Neural cell (in vitro differentiated cells): ENCODE measurements at regions not wholly inside any gene's neighbourhood (a gene's known extent, or its start where the extent isn't known, plus 50 kb on each side); places are given as distances from the start of the nearest gene placed in this dataset.

Experiments
- H2AFZ ChIP-seq: fragments of 200-600, 300-800 bp; sonication (generic), shearing (Covaris generic); 2 replicates; pipeline ENCODE4 v1.6.0; 2014; ENCODE audit warnings: low read depth, mild to moderate bottlenecking, antibody characterized with exemption, low read length, moderate library complexity
- H3F3A ChIP-seq: fragments of 200-600 bp; shearing (Covaris generic); 2 replicates; pipeline ENCODE4 v1.6.1; 2016; ENCODE audit warnings: mild to moderate bottlenecking, moderate library complexity, mixed read lengths, antibody characterized with exemption, low read length; ENCODE audit not compliant: insufficient read depth, poor library complexity, severe bottlenecking
- H3K27ac ChIP-seq: fragments of 200-600, 300-800 bp; sonication (generic), shearing (Covaris generic); 2 replicates; pipeline ENCODE4 v1.5.1; 2014; ENCODE audit warnings: mild to moderate bottlenecking, low read length, moderate library complexity
- H3K27me3 ChIP-seq: fragments of 300-800, 200-600 bp; sonication (generic), shearing (Covaris generic); 2 replicates; pipeline ENCODE4 v1.6.0; 2014; ENCODE audit warnings: mild to moderate bottlenecking, low read depth, low read length, moderate library complexity; ENCODE audit not compliant: insufficient read depth
- H3K36me3 ChIP-seq: fragments of 300-800, 200-600 bp; sonication (generic), shearing (Covaris generic); 2 replicates; pipeline ENCODE4 v1.5.1; 2014; ENCODE audit warnings: mild to moderate bottlenecking, antibody characterized with exemption, low read length, moderate library complexity; ENCODE audit not compliant: insufficient read depth
- H3K4me2 ChIP-seq: fragments of 300-800, 200-600 bp; sonication (generic), shearing (Covaris generic); 2 replicates; pipeline ENCODE4 v1.6.0; 2014; ENCODE audit warnings: mild to moderate bottlenecking, low read length
- H3K4me3 ChIP-seq: fragments of 300-800, 200-600 bp; sonication (generic), shearing (Covaris generic); 2 replicates; pipeline ENCODE4 v1.5.1; 2014; ENCODE audit warnings: mild to moderate bottlenecking, low read length, moderate library complexity
- H3K79me2 ChIP-seq: fragments of 200-600 bp; shearing (Covaris generic); replicated peaks from 2 replicates; pipeline ENCODE4 v1.6.0; 2014; ENCODE audit warnings: mild to moderate bottlenecking, low read length, moderate library complexity; ENCODE audit not compliant: insufficient read depth
- H3K9ac ChIP-seq: fragments of 300-800, 200-600 bp; sonication (generic), shearing (Covaris generic); 2 replicates; pipeline ENCODE4 v1.6.1; 2016; ENCODE audit warnings: mild to moderate bottlenecking, low read length, mixed read lengths
- H3K9me2 ChIP-seq: fragments of 200-600 bp; shearing (Covaris generic); 2 replicates; pipeline ENCODE4 v1.6.1; 2016; ENCODE audit warnings: mild to moderate bottlenecking, low read length, mixed read lengths; ENCODE audit not compliant: insufficient read depth
- H3K9me3 ChIP-seq: fragments of 200-600, 300-800 bp; sonication (generic), shearing (Covaris generic); 2 replicates; pipeline ENCODE4 v1.6.1; 2016; ENCODE audit warnings: mild to moderate bottlenecking, mixed run types, low read length, moderate library complexity, mixed read lengths
- H4K20me1 ChIP-seq: fragments of 200-600 bp; shearing (Covaris generic); 2 replicates; pipeline ENCODE4 v1.6.1; 2016; ENCODE audit warnings: mild to moderate bottlenecking, mixed run types; ENCODE audit not compliant: insufficient read depth
- EP300 ChIP-seq: fragments of 450-650 bp; conservative IDR thresholded peaks from 2 replicates; pipeline ENCODE4 v1.6.1; 2014; ENCODE audit warnings: antibody characterized with exemption, mild to moderate bottlenecking, moderate library complexity; ENCODE audit not compliant: poor library complexity, severe bottlenecking
- EZH2 ChIP-seq: fragments of 200-600, 300-800 bp; shearing (Covaris generic), sonication (generic); IDR thresholded peaks from 2 replicates; pipeline ENCODE4 v1.6.1; 2014; ENCODE audit warnings: antibody characterized with exemption, low read length, borderline replicate concordance, mild to moderate bottlenecking; ENCODE audit not compliant: insufficient read depth, poor library complexity, severe bottlenecking
- MXI1 ChIP-seq: fragments of 450-650 bp; conservative IDR thresholded peaks from 2 replicates; pipeline ENCODE4 v1.6.1; 2014; ENCODE audit warnings: antibody characterized with exemption, mild to moderate bottlenecking; ENCODE audit not compliant: poor library complexity, severe bottlenecking
- POLR2AphosphoS5 ChIP-seq: IDR thresholded peaks from 2 replicates; pipeline ENCODE4 v1.6.1; 2012
- RAD21 ChIP-seq: fragments of 450-650 bp; conservative IDR thresholded peaks from 2 replicates; pipeline ENCODE4 v1.6.1; 2014; ENCODE audit warnings: antibody characterized with exemption, mild to moderate bottlenecking, moderate library complexity
- REST ChIP-seq: IDR thresholded peaks from 2 replicates; pipeline ENCODE4 v1.6.1; 2012; ENCODE audit warnings: borderline replicate concordance
- SMC3 ChIP-seq: fragments of 450-650 bp; conservative IDR thresholded peaks from 2 replicates; pipeline ENCODE4 v1.6.1; 2014; ENCODE audit warnings: antibody characterized with exemption, mild to moderate bottlenecking, moderate library complexity; ENCODE audit not compliant: poor library complexity
- TAF1 ChIP-seq: IDR thresholded peaks from 2 replicates; pipeline ENCODE4 v1.6.1; 2012; ENCODE audit warnings: low read depth
- TF ChIP-seq, protein P1 (sequence below): fragments of 450-650 bp; IDR thresholded peaks from 2 replicates; pipeline ENCODE4 v1.5.1; 2014; ENCODE audit warnings: antibody characterized with exemption, mild to moderate bottlenecking, moderate library complexity; ENCODE audit not compliant: poor library complexity, severe bottlenecking

DNA sequence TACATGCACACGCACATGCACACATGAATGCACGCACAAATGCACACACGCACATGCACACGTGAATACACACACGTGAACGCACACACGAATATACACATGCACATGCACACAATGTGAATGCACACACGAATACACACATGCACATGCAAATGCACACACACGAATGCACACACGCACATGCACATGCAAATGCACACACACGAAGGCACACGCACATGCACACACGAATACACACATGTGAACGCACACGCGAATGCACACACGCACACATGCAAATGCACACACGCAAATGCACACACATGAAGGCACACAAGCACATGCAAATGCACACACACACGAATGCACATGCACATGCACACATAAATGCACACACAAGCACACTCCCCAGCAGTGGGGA lies 68.6 kb upstream of the GPC1 start:
- Histone ChIP-seq H3K4me2 (no peak overlapping the region), H3K9me2 (no peaks in the 10 kb centered on the region), H3K27me3 (no peaks in the 10 kb centered on the region), H3K36me3 (no peaks in the 10 kb centered on the region), H3F3A (no peaks in the 10 kb centered on the region), H3K9ac (no peak overlapping the region), H4K20me1 (no peaks in the 10 kb centered on the region), H3K79me2 (no peaks in the 10 kb centered on the region), H3K9me3 (no peaks in the 10 kb centered on the region), H3K27ac (no peak overlapping the region), H2AFZ (no peak overlapping the region), H3K4me3 (no peak overlapping the region)
- TF ChIP-seq EP300 (no peak), EZH2 (no peak), SMC3 (no peak), TAF1 (no peak), REST (no peak)
- TF ChIP-seq, protein P1, sequence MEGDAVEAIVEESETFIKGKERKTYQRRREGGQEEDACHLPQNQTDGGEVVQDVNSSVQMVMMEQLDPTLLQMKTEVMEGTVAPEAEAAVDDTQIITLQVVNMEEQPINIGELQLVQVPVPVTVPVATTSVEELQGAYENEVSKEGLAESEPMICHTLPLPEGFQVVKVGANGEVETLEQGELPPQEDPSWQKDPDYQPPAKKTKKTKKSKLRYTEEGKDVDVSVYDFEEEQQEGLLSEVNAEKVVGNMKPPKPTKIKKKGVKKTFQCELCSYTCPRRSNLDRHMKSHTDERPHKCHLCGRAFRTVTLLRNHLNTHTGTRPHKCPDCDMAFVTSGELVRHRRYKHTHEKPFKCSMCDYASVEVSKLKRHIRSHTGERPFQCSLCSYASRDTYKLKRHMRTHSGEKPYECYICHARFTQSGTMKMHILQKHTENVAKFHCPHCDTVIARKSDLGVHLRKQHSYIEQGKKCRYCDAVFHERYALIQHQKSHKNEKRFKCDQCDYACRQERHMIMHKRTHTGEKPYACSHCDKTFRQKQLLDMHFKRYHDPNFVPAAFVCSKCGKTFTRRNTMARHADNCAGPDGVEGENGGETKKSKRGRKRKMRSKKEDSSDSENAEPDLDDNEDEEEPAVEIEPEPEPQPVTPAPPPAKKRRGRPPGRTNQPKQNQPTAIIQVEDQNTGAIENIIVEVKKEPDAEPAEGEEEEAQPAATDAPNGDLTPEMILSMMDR = no peak

DNA sequence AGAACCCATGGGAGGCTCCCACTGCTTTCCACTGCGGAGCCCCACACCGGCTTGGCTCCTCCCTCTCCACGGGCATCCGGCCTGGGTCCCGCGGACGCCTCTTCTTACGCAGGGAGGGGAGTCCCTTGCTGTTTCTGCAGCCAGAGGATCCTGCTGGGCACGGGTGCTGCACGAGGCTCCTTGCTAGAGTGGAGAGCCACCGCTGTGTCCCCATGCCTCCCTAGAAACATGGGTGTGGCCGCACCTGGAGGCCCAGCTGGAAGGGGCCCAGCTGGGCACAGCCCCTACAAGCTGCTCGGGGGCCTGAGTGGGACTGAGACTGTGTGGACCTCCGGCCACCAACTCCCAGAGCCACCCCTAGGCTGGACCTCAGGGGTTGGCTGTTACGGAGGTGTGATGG lies 67.7 kb upstream of the GPC1 start:
- no peaks in the 10 kb centered on the region for H4K20me1 ChIP-seq
- no peaks in the 10 kb centered on the region for H3F3A ChIP-seq
- no peaks in the 10 kb centered on the region for H3K9me2 ChIP-seq
- H3K79me2 ChIP-seq = no peaks in the 10 kb centered on the region
- no peaks in the 10 kb centered on the region for H3K27me3 ChIP-seq
- no peak overlapping the region for H2AFZ ChIP-seq
- H3K27ac ChIP-seq = no peak overlapping the region
- H3K4me3 ChIP-seq = no peak overlapping the region
- no peaks in the 10 kb centered on the region for H3K36me3 ChIP-seq
- TF ChIP-seq TAF1 (no peak), EP300 (no peak), REST (no peak), RAD21 (no peak), EZH2 (no peak), SMC3 (no peak), POLR2AphosphoS5 (no peak), MXI1 (no peak)
- H3K9me3 ChIP-seq = no peaks in the 10 kb centered on the region
- H3K4me2 ChIP-seq = no peak overlapping the region
- H3K9ac ChIP-seq = no peak overlapping the region
